HG02678 (cell line): ENCODE measurements at regions not wholly inside any gene's neighbourhood (a gene's known extent, or its start where the extent isn't known, plus 50 kb on each side); places are given as distances from the start of the nearest gene placed in this dataset.

Source experiments
- ATAC-seq: cut with Tn5 transposase; IDR thresholded peaks from one replicate; pipeline ENCODE4 v1.9.1; 2021; ENCODE audit warnings: mild to moderate bottlenecking, moderate library complexity; ENCODE audit not compliant: unreplicated experiment

DNA sequence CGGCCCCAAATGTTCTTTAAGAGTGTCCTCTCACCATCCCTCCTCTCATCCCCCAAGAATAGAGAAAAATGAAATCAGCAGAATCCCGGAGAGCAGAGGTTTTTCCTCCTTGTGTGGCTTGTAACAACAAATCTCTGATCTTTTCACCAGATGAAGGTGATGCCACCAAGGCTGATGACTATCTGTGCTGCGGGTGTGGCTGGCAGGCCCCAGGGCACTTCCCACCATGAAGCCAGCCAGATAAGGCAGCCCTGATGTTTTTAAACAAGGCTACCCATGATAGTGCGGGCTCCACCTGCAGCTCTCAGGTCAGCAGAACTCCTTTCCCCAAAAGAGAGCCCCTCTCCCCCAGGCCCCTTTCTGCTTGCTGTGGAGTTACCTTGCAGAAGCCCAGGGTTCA lies 58.0 kb upstream of the PARP11 start:
- ATAC-seq: no peak

DNA sequence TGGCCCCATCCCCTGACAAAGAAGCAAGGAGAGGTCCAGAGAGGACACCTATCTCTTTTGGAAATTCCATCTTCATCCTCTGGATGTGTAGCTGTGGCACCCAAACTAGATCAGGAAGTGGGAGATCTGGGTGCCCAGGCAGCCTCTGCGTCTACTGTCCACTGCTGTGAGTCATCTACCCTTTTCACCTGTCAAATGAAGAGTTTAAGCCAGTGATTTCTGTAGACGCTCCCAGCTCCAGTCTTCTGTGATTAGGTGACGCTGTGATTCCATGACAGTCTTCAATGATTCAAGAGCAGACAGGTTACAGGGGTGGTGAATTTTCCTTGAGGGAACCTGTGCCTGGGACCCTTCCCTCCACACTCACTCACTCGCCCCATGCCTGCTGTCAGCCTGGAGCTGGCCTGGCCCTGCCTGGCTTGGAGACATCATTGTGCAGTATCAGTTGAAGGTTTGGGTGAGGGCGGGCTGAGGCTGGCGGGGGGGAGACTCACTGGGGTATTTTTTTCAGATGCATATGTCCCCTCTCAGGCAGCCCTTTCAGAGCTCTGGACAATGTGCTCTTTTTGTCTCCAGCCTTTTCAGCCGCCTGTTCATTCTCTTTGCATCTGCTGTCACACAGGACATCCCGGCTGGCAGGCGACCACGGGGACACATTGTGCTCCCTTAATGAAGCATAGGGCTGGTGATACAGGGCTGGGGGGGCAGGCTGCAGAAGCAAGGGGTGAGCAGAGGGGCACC lies 56.8 kb upstream of the PARP11 start:
- no peak for ATAC-seq

GRCh38 chr12:3928538-3929184 lies 55.5 kb upstream of the PARP11 start:
- ATAC-seq: no peak

- ATAC-seq: no peak
These were observed 52.4 kb upstream of the PARP11 start for GRCh38 chr12:3925621-3926020.

DNA sequence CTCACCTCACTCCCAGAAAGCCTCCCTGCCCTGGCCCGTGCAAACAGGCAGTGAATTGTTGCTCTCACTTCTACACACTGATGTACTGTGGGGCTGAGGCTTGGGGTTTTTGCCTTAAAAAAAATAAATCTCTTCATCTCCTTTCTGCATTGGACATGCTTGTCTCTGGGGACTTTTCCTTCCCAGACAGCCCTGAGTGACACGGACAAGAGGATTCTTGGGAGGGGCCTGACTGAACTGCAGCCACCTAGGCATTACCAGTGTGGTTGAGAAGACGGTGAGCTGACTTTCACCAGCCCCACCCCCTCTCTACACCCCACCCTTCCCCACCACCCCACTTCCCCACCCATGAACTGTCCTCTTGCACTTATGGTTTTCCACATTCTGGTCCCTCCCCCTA lies 51.6 kb upstream of the PARP11 start:
- ATAC-seq: no peak

- ATAC-seq: no peak
These were observed 49.8 kb upstream of the PARP11 start for GRCh38 chr12:3923021-3923420.
